Transverse colon (tissue), 4 donors: ENCODE measurements at regions not wholly inside any gene's neighbourhood (a gene's known extent, or its start where the extent isn't known, plus 50 kb on each side); places are given as distances from the start of the nearest gene placed in this dataset.

Experiments
- EP300 ChIP-seq: sonication (generic); formaldehyde crosslinking; IDR thresholded peaks from one replicate; pipeline ENCODE4 v1.6.1; 2017; ENCODE audit warnings: antibody characterized with exemption, low read depth
- POLR2AphosphoS5 ChIP-seq, 3 donors: sonication (generic); formaldehyde crosslinking; IDR thresholded peaks; one replicate each; pipeline ENCODE4 v1.6.1; 2016; ENCODE audit warnings: antibody characterized with exemption in 3 of 3
- TF ChIP-seq, protein P1 (sequence below), 5 experiments: fragments of 200-600 bp in 3 of 5; fragments of 450-650 bp in 2 of 5; sonication (generic) in 3 of 5; IDR thresholded peaks; 1 replicate in 2 of 5; 2 replicates in 3 of 5; pipeline ENCODE4 v1.5.1; 2016 to 2017; ENCODE audit warnings: antibody characterized with exemption in 5 of 5, inconsistent platforms in 3 of 5, mild to moderate bottlenecking in 2 of 5, moderate library complexity in 1 of 5

DNA sequence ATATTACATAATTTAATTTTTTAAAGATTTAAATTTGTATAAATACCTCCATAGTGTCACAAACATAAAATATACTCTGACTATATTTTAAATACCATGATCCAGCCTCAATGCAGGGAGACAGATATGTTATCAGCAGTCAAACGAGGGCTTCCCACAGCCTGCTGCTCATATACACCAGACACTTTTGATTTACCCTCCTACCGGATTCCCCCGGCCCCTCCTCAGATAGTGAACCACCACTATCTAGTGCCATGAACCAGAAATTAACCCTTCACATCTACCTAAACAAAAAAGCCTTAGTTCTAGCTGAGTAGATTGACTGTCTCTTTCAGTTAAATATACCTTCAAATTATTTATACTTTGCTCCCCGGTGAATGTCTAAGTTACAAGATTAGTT, 52.4 kb upstream of the C1orf53 start:
- TF ChIP-seq, protein P1, sequence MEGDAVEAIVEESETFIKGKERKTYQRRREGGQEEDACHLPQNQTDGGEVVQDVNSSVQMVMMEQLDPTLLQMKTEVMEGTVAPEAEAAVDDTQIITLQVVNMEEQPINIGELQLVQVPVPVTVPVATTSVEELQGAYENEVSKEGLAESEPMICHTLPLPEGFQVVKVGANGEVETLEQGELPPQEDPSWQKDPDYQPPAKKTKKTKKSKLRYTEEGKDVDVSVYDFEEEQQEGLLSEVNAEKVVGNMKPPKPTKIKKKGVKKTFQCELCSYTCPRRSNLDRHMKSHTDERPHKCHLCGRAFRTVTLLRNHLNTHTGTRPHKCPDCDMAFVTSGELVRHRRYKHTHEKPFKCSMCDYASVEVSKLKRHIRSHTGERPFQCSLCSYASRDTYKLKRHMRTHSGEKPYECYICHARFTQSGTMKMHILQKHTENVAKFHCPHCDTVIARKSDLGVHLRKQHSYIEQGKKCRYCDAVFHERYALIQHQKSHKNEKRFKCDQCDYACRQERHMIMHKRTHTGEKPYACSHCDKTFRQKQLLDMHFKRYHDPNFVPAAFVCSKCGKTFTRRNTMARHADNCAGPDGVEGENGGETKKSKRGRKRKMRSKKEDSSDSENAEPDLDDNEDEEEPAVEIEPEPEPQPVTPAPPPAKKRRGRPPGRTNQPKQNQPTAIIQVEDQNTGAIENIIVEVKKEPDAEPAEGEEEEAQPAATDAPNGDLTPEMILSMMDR (IDR thresholded peaks at IDR 0.05), result no peak
- TF ChIP-seq POLR2AphosphoS5 (IDR thresholded peaks at IDR 0.05) (no peak), EP300 (no peak)
